GM21360 (cell line): ENCODE measurements at regions not wholly inside any gene's neighbourhood (a gene's known extent, or its start where the extent isn't known, plus 50 kb on each side); places are given as distances from the start of the nearest gene placed in this dataset.
"Not testable (repeated sequence)": the region's sequence is repeated elsewhere in the genome, so short reads cannot be mapped to it uniquely, and the experiment has no call there.

Experiments
- ATAC-seq: cut with Tn5 transposase; IDR thresholded peaks from one replicate; pipeline ENCODE4 v1.9.1; 2021; ENCODE audit warnings: mild to moderate bottlenecking, moderate library complexity; ENCODE audit not compliant: unreplicated experiment

DNA sequence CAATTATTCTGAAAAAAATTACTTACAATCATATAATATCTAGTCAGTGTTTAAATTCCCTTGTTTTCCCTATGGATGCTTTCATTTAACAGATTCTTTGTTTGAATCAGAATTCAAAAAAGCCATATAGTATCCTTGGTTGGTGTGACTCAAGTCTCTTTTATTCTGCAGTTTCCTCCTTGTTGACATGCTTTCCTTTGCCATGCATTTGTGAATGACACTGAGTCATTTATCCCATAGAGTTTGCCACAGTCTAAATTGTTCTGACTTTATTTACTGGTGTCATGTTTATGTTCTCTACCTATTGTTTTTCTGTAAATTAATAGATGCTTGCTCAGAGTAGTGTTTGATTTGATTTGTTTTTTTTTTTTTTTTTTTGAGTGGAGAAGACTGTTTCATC, 893.8 kb upstream of the SLC10A2 start:
- no peak for ATAC-seq

DNA sequence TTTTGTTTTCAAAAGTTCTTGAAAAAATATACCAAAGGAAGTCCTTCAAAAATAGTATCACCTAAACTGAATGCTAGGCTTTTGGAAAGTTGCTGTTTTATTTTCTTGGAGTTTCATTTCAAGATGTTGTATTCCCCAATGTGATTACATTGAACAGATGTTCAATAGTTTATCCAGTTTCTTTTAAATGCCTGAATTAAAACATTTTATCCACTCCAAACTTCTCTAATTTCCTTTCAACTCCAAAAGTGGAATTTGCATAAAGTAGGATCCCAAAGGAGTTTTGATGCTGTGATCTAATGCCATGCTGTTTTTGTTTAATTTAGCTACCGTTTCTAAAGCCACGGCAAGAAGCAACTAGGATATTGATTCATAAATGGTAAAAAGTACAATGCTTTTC, 892.5 kb upstream of the SLC10A2 start:
- no peak for ATAC-seq

DNA sequence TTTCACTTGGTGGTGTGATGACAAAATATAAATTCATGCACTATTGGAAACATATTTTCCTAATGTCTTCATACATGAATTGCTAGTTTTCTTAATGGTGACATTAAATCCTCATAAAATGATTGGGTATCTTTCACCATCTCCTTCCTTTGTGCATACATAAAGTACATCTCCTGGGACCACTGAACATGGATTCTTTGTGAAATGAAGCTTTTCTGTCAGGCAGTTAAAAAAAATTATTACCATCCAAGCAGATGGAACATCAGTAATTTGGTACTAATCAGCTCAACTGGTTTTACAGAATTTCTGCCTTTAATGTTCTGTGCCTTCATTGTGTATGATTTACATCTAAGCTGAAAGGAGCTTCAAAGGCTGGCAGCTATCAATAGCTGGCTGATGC, 891.7 kb upstream of the SLC10A2 start:
- no peak for ATAC-seq

DNA sequence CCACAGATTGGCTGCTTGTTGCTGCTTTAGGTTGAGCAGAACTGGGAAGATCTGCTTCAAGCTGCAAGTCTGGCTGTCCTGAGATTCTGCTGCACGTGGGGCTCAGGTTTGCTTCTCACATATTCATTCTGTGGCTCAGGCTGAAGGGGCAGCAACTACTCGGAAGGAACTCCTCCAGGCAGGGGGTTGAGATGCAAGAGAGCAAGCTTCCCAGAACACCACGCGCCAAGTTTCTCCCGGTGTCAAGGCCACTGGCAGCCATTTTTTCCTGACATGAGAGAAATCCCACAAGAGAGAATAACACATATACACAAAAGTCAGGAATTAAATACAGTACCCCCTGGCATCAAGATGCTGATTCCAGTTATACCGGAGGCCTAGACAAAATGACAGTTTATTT, 887.6 kb upstream of the SLC10A2 start:
- ATAC-seq: no peak

DNA sequence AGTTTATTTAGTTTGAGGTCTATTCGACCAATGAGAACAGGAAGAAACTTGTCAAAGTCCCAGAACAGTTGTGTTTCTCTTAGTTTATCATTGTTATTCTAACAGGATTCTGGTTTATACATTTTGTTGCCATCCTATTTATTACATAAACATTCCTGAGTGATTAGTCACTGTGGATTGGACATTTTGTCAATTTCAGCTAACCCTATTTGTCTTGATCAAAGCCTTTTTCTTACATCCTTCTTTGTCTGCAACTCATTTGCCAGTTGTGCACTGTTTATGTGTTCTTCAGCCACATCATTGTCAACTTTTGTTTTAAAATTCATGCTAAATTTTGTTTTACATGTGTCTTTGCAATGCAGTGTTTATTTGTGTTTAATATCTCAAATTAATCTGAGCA, 886.0 kb upstream of the SLC10A2 start:
- no peak for ATAC-seq

DNA sequence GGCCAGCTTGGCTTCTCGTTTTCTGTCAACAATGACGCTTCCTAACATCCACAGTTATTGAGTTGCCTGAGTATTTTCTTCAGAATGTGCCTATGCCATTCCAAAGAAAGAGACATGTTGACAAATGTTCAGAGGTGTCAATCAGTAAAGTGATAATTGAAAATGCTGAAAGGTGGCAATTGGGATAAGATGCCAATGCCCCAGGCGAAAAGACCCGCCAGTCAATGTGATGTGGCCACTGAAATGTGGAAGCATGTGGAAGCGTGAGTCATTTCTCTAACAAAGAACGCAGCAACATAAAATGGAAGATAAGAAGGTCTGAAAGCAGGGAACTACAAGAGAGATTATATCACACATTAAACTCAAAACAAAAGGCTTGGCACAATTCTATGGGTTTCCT, 882.2 kb upstream of the SLC10A2 start:
- no peak for ATAC-seq

DNA sequence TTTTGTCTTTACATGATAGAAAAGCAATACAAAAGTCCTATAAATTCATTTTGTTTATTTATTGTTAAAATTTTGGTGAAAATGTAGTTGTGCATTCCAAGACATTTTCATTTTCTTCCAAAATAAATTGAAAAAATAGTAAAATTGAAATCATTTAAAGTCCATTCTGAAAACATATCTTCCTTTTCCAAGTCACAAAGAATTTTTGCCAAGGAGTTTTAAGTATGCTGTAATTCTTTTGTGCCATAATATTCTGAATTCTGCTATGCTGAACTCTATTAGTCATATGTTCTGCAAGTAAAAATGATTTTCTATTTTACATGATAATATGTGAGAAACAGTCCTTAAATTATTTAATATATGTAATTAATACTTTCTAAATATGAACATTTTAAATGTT, 879.6 kb upstream of the SLC10A2 start:
- ATAC-seq: no peak

DNA sequence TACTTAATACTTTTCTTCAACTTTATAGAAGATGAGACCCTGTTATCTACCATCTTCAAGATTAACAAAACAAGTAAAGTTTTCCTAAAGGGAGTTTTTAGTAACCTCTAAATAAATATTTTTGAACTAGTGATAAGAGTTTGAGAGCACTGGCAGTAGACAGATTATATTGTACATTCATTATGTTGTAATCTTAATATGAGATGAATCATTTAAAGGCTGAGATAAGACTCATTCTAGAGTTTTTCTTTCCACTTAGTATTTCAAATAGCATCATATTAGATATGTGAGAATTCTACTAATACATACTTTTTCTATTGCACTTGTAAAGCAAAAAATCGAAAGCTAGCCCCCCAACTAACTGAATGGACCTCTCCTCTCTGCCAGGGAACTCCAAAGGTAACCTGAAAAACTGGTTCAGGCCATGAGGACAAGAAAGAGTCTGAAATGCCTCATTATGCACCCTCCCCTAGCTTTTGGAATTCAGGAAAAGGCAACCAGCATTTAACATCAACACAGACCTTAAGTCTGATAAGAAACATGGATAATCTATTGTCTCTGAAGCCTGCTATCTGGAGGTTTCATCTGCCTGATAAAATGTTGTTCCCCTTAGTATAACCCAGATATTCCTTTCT, 875.4 kb upstream of the SLC10A2 start:
- ATAC-seq: no peak

DNA sequence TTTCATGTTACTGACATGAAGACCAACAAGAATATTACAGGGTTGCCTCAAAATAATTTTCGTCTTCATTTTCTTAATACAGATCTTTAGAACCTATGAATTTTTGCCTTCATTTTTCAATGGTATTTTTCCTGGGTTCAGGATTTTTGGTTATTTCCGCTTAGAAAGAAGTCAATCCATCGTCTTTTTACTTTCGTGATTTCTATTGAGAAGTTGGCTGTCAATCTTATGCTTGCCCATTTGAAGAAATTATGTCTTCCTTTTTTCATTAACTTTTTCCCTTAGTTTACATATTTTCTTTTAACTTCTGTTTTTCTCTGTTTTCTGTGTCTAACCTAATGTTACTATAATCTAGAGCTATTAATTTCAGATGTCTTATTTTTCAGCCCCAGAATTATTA, 868.9 kb upstream of the SLC10A2 start:
- no peak for ATAC-seq

DNA sequence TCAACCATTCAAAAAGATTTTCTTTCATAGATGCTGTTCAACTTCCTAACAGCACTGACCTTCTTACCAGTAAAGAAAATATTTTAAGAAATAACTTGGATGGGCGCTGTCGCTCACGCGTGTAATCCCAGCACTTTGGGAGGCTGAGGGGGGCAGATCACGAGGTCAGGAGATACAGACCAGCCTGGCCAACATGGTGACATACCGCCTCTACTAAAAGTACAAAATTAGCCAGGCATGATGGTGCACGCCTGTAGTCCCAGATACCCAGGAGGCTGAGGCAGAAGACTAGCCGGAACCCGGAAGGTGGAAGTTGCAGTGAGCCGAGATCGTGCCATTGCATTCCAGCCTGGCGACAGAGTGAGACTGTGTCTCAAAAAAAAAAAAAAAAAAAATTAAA, 865.7 kb upstream of the SLC10A2 start:
- no peak for ATAC-seq

DNA sequence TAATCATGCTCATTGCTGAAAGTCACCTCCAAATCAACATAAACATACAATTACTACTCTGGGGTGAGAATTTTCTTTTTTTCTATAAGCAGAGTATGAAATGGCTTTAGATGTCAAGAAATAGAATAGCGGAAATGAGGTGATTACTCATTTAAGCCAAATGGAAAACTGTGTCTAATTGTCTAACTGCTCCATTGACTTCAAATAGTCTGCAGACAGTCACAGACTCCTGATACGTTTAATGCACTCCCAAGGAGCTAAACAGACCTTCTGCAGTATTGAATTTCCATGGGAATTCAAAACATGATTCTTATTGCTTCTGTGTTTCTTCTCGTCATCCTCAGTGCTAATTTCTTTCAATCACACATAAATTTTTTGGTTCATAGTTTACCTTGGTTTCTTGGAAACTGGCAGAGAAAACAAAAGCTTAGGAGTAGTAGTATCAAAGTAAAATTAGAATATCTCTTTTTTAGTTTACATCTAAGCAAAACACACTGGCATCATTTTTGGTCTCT, 865.2 kb upstream of the SLC10A2 start:
- ATAC-seq: no peak

DNA sequence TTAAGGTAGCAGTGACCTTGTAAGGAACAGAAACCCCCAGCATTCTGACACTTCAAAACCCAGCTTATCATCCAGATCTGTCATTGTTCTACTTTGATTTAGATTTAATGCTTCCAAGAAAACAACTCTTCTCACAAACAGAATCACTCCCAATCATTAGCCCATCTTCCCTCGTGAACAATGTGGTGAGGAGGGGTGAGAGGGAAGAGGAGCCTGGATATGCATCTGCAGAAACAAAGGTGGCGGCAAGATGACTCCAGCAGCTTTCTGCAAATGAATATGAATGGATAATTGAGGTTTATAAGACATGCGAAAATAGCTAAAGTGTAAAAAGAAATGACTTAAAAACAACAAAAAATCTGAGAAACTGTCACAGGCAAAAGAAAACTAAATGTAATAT, 859.9 kb upstream of the SLC10A2 start:
- ATAC-seq: no peak

DNA sequence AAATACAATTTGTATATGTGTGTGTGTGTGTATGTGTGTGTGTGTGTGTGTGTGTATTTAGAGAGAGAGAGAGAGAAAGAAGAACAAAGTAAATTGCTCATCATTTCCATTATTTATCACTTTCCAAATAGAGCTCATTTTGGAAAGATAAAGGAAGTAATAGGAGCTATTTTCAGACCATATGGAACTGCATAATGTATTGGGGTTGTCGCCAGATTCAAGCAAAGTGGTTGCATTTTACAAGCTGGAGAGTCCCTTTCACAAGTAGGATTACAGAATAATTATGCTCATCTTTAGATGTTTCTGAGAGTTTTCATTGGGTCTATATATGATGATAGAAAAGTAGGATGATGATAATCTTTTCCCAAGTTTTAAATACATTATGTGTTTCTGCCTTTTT, 842.7 kb upstream of the SLC10A2 start:
- ATAC-seq: no peak

DNA sequence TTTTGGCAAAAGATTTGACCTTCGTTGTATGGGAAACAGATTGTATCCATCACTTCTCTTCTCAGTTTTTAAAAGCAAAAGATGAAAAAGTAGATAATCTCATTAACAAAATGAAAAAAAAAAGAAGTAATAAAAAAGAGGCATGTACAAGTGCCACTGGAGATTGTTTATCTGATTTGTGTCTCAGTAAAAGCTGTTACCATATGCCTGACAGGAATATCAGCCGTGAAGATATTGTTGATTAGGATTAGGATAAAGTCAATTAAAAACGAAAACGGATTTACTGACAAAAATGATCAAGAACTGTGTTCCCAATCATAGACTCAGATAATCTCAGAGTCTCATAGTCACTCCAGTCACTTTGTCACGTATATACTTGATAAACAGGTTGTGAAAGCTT, 842.1 kb upstream of the SLC10A2 start:
- no peak for ATAC-seq

DNA sequence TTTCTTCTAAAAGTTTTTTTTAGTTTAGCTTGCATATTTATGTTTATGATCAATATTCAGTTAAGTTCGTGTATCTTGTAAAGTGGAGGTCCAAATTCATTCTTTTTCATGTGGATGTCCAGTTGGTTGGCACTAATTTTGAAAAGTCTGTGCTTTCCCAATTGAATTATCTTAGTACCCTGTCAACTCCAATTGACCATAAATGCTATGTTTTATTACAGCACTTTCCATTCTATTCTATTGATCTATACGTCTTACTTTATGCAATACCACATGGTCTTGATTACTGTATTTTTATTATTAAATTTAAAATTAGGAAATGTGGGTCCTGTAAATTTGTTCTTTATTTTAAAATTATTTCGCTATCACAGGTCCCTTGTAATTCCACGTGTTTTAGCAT, 837.6 kb upstream of the SLC10A2 start:
- ATAC-seq: no peak

DNA sequence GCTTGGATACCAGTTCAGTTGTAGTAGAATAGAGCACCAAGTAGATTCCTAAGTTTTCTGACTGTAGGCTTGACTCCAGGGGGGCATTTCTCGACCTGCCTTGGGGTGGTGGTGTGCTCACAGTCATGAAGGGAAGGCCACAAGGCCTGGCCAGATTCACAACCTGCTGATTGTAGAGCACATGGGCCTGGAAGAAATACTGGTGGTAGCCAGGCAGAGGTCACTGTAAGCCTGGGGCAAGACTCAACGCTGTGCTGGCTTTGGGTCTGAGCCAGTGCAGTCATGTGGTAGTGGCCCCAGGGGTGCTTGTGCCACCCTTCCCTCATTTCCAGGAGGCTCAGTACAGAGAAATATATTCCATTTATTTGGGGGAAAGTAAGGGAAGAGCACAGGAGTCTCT, 832.3 kb upstream of the SLC10A2 start:
- ATAC-seq: no peak

DNA sequence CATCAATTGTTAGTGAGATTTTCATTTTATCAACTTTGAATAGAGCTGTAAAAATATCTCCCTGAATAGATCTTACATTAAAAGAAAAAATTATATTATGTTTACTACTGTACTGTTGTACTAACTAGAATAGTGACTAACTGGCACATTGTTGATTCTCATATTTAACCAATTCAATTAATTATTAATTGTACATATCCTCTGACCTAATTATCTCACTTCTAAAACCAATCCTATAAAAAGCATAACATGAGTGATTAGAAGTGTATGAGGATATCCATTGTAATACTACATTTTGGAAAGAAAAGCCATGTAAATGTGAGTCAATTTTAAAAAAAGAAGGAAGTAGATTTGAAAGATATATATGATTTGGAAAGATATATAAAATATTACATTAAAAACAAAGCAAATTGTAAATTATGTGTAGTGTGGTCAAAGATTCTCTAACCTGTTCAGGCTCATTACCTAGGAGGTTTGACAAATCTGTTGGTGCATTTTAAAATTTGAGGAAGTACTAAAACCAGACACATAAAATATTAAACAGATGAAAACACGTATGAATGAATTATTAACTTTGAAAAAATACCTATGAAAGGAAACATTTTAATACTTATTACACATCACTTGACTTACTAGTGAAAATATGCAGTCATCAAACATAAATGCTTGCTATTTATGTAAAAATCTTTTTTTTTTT, 829.8 kb upstream of the SLC10A2 start:
- ATAC-seq: no peak

DNA sequence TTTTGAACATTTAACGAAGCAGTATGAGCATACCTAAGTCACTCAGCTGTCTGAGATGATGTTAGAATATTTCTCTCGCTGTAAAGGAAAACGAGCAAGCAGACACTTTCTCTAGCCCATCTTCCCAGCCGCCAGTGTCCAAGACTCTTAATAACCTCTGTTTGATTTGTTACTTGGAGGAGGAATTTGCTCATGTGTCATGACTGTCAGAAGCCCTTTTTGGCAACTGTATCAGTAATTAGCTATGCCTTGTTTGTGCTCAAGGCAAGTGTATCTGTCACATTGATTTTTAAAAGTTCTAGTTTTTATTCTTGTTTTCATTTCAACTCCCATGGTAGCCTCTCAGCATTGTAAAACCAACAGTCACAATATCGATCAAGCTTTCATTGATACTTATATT, 828.4 kb upstream of the SLC10A2 start:
- ATAC-seq: no peak

DNA sequence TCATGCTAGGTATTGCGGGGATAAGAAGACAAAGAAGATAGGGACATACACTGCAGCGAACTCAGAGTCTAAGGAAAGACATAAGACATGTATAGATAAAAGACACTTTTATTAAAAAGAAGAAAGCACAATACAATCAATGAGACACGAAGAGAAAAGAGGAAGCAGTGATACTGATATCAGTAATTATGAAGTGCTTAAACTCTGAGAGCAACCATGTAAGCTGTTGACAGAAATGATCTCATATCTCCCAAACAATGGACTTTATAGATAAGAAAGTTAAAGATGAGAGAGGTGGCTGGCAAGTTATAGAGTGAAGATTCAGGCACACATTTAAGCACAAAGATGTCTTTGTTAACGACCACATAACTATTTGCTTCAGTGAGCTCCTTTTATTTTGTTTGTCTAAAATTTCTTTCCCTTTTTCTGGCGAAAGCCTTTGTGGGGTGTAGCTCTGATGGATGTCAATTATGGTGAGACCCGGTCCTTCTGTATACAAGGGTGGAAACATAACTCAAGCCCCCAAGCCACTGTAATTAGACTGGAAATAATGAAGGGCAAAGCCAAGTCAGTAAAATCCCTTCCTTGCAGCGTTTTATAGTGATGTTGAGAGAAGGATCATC, 818.0 kb upstream of the SLC10A2 start:
- ATAC-seq: no peak

DNA sequence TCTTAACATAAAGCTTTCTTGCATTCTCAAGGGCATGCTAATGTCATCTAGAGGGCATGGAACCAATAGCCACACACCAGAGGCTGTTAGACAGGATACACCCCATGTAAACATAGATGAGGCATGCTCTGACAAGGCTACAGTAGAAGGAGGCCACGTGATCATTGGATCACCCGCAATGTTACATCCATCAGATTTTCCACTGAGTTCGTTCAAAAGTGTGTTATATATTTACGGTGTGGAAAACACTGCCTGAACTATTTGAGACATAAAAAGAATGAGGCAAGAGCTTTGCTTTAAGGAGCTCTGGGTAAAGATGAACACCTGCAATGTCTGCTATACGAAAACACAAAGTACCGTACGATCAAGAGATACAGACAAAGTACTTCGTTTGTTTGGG, 817.5 kb upstream of the SLC10A2 start:
- ATAC-seq: no peak

DNA sequence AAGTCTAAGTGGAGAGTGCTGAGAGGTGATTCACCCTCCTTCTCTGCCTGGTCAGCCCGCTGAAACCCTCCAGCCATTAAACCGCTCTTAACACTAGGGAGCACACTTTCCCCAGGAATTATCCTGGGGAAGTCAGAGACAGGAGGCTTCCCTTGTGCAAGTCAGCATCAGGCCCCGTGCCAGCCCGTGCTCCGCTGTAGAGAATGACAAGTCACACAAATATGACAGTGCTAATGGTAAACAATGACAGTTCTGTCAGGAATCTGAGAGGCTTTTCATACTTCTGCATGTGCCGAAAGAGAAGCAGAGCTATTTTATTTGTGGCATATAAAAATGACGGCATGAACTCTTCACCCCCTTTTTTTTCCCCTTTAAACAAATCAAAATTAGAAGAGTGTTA, 816.9 kb upstream of the SLC10A2 start:
- no peak for ATAC-seq

DNA sequence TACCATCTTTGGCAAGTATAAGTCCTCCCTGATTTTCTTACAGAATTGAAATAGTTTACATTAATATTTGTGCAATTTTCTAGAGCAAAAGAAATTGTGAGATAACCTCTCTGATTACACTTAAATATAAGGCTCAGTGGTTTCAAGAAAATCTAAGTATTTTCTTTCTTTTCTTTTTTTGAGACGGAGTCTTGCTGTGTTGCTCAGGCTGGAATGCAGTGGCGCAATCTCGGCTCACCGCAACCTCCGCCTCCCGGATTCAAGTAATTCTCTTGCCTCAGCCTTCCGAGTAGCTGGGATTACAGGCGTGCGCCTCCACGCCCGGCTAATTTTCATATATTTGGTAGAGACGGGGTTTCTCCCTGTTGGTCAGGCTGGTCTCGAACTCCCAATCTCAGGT, 813.9 kb upstream of the SLC10A2 start:
- ATAC-seq: not testable (repeated sequence)
